ENCODE measurements at regions not wholly inside any gene's neighbourhood (a gene's known extent, or its start where the extent isn't known, plus 50 kb on each side); places are given as distances from the start of the nearest gene placed in this dataset.

DNA sequence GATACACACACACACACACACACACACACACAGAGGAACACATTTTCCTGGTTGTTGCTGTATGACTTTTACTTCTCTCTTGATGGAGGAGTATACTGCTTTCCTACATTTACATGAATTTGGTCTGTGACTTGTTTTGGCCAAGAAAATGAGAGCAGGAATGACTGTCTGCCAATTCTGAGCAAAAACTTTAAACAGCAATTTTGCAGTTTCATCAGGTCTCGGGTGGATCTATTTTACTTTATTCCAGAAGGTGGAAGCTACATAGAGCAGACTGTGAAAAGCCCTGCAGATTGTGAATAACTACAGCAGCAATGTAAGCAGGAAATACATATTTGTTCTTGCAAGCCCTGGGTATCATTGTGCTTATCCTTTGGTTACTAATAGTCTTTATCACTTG, 1350.0 kb upstream of the EPHA6 start:
- H3K4me3 ChIP-seq (ENCODE audit: low read depth, low read length), result no peak overlapping the region
- TF ChIP-seq, protein P1, sequence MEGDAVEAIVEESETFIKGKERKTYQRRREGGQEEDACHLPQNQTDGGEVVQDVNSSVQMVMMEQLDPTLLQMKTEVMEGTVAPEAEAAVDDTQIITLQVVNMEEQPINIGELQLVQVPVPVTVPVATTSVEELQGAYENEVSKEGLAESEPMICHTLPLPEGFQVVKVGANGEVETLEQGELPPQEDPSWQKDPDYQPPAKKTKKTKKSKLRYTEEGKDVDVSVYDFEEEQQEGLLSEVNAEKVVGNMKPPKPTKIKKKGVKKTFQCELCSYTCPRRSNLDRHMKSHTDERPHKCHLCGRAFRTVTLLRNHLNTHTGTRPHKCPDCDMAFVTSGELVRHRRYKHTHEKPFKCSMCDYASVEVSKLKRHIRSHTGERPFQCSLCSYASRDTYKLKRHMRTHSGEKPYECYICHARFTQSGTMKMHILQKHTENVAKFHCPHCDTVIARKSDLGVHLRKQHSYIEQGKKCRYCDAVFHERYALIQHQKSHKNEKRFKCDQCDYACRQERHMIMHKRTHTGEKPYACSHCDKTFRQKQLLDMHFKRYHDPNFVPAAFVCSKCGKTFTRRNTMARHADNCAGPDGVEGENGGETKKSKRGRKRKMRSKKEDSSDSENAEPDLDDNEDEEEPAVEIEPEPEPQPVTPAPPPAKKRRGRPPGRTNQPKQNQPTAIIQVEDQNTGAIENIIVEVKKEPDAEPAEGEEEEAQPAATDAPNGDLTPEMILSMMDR (IDR thresholded peaks at IDR 0.05; ENCODE audit: low read depth, low read length, missing control alignments), result no peak
- no peak for DNase-seq (ENCODE audit: low read depth)

DNA sequence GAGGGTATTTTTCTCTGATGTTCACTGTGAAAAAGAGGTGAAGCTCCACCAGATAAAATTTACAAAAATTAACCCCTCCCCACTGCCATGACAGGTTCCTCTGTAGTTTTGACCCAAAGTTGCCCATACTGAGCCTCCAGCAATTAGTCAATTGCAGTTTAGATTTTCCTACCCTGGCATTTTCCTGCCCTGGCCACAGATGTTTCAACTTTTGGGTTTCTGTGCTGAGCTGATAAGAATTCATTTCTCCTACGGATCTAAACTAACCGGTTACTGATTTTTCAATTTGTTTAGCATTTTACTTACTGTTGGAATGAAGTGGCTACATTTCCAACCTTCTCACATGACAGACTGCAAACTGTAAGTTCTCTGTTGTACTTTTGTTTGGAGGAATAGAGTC, 1346.1 kb upstream of the EPHA6 start:
- TF ChIP-seq, protein P1 (IDR thresholded peaks at IDR 0.05; ENCODE audit: low read depth, low read length, missing control alignments), result no peak
- no peak for DNase-seq (ENCODE audit: low read depth)

DNA sequence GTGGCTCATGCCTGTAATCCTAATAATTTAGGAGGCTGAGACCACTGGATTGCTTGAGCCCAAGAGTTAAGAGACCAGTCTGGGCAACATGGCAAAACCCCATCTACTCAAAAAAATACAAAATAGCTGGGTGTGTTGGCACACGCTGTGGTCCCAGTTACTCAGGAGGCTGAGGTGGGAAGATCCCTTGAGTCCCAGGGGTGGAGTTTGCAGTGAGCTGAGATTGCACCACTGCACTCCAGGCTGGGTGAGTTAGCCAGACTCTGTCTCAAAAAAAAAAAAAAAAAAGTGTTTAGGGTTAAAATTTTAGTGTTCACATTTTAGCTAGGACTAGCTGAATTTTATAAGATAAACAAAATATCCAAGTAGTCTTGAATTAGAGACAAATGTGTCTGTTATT, 1340.1 kb upstream of the EPHA6 start:
- H3K4me3 ChIP-seq (ENCODE audit: low read depth, low read length), result no peak overlapping the region
- TF ChIP-seq, protein P1 (IDR thresholded peaks at IDR 0.05; ENCODE audit: low read depth, low read length, missing control alignments), result no peak
- no peak for DNase-seq (ENCODE audit: low read depth)

More for the DNA sequence above, 1346.1 kb upstream of the EPHA6 start:
- no peak overlapping the region for H3K4me3 ChIP-seq (ENCODE audit: low read depth, low read length)

DNA sequence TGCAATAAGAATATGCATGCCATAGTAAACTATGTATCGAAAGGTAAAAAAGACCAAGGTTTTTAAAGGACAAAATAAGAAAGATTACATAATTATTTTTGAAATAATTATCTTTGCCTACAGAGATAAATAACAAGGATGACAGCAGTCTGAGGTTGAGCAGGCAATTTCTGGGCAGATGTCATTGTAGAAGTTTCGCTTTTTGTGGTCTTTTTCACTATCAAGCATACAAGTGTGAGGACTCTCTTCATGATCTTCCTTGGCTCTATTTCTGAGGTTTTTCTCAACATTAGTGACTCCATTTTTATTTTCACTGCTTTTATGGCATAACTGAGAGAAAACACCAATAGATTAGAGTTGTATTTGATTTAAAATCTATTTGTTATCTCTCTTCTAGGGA, 1337.9 kb upstream of the EPHA6 start:
- H3K4me3 ChIP-seq (ENCODE audit: low read depth, low read length), result no peak overlapping the region
- TF ChIP-seq, protein P1 (IDR thresholded peaks at IDR 0.05; ENCODE audit: low read depth, low read length, missing control alignments), result no peak

DNA sequence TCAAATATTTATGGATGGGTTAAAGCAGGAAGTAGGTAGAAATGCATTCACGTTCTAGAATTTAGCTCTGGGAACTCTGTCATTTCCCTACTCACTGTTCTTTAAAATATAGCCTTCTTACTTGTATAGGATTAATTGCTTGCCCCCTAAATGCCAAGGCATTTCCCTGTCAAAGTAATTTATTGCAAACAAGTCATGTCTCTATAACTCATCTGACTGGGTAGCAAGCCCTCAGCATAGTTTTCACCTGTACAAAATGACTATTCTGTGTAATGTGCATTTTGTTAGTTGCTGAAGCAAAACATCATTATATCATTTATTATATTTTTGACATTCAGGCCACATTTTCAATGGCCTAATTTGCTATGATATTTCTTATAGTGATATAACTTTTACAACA, 1308.2 kb upstream of the EPHA6 start:
- TF ChIP-seq, protein P1 (IDR thresholded peaks at IDR 0.05; ENCODE audit: low read depth, low read length, missing control alignments), result no peak
- DNase-seq (ENCODE audit: low read depth), result no peak
- H3K4me3 ChIP-seq (ENCODE audit: low read depth, low read length), result no peak overlapping the region

More for the DNA sequence above, 1337.9 kb upstream of the EPHA6 start:
- DNase-seq (ENCODE audit: low read depth), result no peak

DNA sequence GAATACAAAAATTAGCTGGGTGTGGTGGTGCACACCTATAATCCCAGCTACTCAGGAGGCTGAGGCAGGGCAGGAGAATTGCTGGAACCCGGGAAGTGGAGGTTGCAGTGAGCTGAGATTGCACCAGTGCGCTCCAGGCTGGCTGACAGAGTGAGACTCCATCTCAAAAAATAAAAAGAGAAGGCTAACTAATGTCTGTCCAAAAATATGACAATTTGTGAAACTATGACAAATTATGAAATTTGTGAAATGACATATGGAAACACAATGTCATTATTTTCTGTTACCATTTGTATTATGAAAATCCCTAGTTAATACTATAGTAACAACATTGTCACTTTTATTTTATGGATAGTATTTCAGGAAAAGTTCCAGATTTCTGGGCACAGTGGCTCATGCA, 1306.3 kb upstream of the EPHA6 start:
- H3K4me3 ChIP-seq (ENCODE audit: low read depth, low read length), result no peak overlapping the region
- DNase-seq (ENCODE audit: low read depth), result no peak
- TF ChIP-seq, protein P1 (IDR thresholded peaks at IDR 0.05; ENCODE audit: low read depth, low read length, missing control alignments), result no peak

DNA sequence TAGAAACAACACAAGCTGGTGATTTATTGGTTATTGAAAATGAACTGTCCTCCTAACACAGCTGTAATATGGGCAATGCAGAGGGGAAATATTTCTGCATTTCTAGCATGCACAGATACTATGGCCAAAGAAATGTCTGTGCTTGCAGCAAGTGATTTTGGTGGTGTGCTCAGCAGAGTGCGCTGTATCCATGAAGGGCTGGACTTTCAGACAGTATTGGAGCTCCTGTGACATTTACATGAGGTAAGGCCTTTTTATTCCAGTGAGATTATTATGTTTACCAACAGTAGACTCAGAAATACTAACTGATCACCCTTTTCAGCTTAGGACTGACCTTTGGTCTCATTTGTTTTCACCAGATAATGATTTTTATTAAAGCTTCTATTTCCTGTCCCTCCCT, 1302.6 kb upstream of the EPHA6 start:
- no peak for DNase-seq (ENCODE audit: low read depth)
- no peak overlapping the region for H3K4me3 ChIP-seq (ENCODE audit: low read depth, low read length)
- TF ChIP-seq, protein P1 (IDR thresholded peaks at IDR 0.05; ENCODE audit: low read depth, low read length, missing control alignments), result no peak
